HepG2 (cell line): ENCODE measurements at regions not wholly inside any gene's neighbourhood (a gene's known extent, or its start where the extent isn't known, plus 50 kb on each side); places are given as distances from the start of the nearest gene placed in this dataset.

Source experiments
- ATAC-seq: fragments of 200-7000 bp; cut with Tn5 transposase; 3 replicates; pipeline ENCODE4 v1.9.1; 2020; ENCODE audit warnings: mild to moderate bottlenecking, moderate library complexity
- BruUV-seq: library from RNA; stranded (reverse); fragments of 400-500 nt; replicated peaks from 2 replicates; lab custom pipeline; 2021; lab: Mats Ljungman, UMichigan
- CTCF ChIA-PET: fragments of 300-600 bp; formaldehyde crosslinking; extraction: SDS; loops from one replicate; lab custom pipeline; 2021; ENCODE audit warnings: low total read pairs, inconsistent platforms, low intra/inter-chr PET ratio; lab: Yijun Ruan, JAX
- POLR2A ChIA-PET: fragments of 350-600 bp; sonication (Branson Sonifier 250); formaldehyde crosslinking; loops from one replicate; lab custom pipeline; 2020; ENCODE audit warnings: antibody characterized with exemption, inconsistent platforms; lab: Yijun Ruan, JAX
- DNase-seq: peaks from one replicate; pipeline ENCODE4 v3.0.0-alpha.2; 2015; ENCODE audit warnings: low spot score
- FAIRE-seq: peaks from 3 replicates; lab custom pipeline; 2011; peaks lifted over from hg19 to GRCh38; lab: Jason Lieb, UNC
- H2AFZ ChIP-seq: one replicate; pipeline ENCODE4 v1.6.1; 2011; ENCODE audit warnings: low read length, inconsistent platforms
- H3K27ac ChIP-seq: fragments of 300-600 bp; 3 replicates; pipeline ENCODE4 v1.8.0; 2011; ENCODE audit warnings: mixed run types, mild to moderate bottlenecking, mixed read lengths, low read length, inconsistent platforms; ENCODE audit not compliant: insufficient read depth; ENCODE audit errors: extremely low read length
- H3K27me3 ChIP-seq, 2 experiments: fragments of 200-600 bp in 1 of 2; 2 replicates in 1 of 2; 3 replicates in 1 of 2; pipeline versions ENCODE4 v1.6.0 to v1.8.0; 2011; ENCODE audit warnings: low read length in 2 of 2, mild to moderate bottlenecking in 2 of 2, moderate library complexity in 2 of 2, inconsistent platforms in 1 of 2; ENCODE audit not compliant: insufficient read depth in 2 of 2, control insufficient read depth in 1 of 2
- H3K36me3 ChIP-seq, 2 experiments: fragments of 200-600 bp in 1 of 2; replicated peaks in 1 of 2; 2 replicates in 1 of 2; 3 replicates in 1 of 2; pipeline versions ENCODE4 v1.5.1 to v1.8.0; 2011; ENCODE audit warnings: low read length in 2 of 2, inconsistent platforms in 1 of 2; ENCODE audit not compliant: insufficient read depth in 2 of 2, control insufficient read depth in 1 of 2
- H3K4me1 ChIP-seq: 2 replicates; pipeline ENCODE4 v1.5.1; 2012; ENCODE audit warnings: low read length, inconsistent platforms; ENCODE audit not compliant: insufficient read depth
- H3K4me2 ChIP-seq: 2 replicates; pipeline ENCODE4 v1.6.0; 2011; ENCODE audit warnings: low read depth, low read length, inconsistent platforms
- H3K4me3 ChIP-seq, 3 experiments: fragments of 200-600 bp in 1 of 3; sonication (generic), shearing (Covaris generic) in 1 of 3; replicated peaks in 1 of 3; 2 replicates each; pipeline ENCODE4 v1.5.1; 2011 to 2016; ENCODE audit warnings: low read length in 3 of 3, inconsistent platforms in 2 of 3, low read depth in 2 of 3, mild to moderate bottlenecking in 2 of 3, control low read depth in 1 of 3, mixed read lengths in 1 of 3; ENCODE audit not compliant: insufficient read depth in 1 of 3
- H3K79me2 ChIP-seq: one replicate; pipeline ENCODE4 v1.6.1; 2011; ENCODE audit warnings: low read length, inconsistent platforms; ENCODE audit not compliant: insufficient read depth
- H3K9ac ChIP-seq: 2 replicates; pipeline ENCODE4 v1.6.0; 2011; ENCODE audit warnings: mild to moderate bottlenecking, low read depth, low read length, inconsistent platforms; ENCODE audit not compliant: insufficient read depth
- H3K9me3 ChIP-seq: 2 replicates; pipeline ENCODE4 v1.5.1; 2012; ENCODE audit warnings: mild to moderate bottlenecking, low read length
- H4K20me1 ChIP-seq: 2 replicates; pipeline ENCODE4 v1.6.0; 2011; ENCODE audit warnings: inconsistent platforms, mild to moderate bottlenecking, low read length, moderate library complexity; ENCODE audit not compliant: insufficient read depth
- CREB1 ChIP-seq, 2 experiments: fragments of 450-650 bp in 1 of 2; IDR thresholded peaks; 2 replicates each; pipeline ENCODE4 v1.6.1; 2016 to 2017; ENCODE audit warnings: control low read depth in 1 of 2, mild to moderate bottlenecking in 1 of 2, missing compliant biosample characterization in 1 of 2, missing genetic modification characterization in 1 of 2
- HDAC2 ChIP-seq: sonication (generic); formaldehyde crosslinking; IDR thresholded peaks from 2 replicates; pipeline ENCODE4 v1.4.0; 2020; ENCODE audit warnings: missing genetic modification reagents
- MAFF ChIP-seq: IDR thresholded peaks from 2 replicates; pipeline ENCODE4 v1.6.1; 2011; ENCODE audit warnings: low read depth, low read length, improper control_type of control experiment
- MAFK ChIP-seq, 2 experiments: IDR thresholded peaks in 1 of 2; conservative IDR thresholded peaks in 1 of 2; 2 replicates each; pipeline ENCODE4 v1.6.1; 2011; ENCODE audit warnings: improper control_type of control experiment in 2 of 2, low read length in 2 of 2
- MIER3 ChIP-seq: IDR thresholded peaks from 2 replicates; pipeline ENCODE4 v1.6.1; 2016; ENCODE audit warnings: missing compliant biosample characterization, borderline replicate concordance
- ZNF768 ChIP-seq: sonication (generic); formaldehyde crosslinking; IDR thresholded peaks from 2 replicates; pipeline ENCODE4 v1.4.0; 2020; ENCODE audit warnings: missing genetic modification reagents
- WGBS: methylation state at CpG from one replicate; pipeline ENCODE4 v1.1.6; 2017; ENCODE audit warnings: low lambda C conversion rate; 5-methylcytosine and 5-hydroxymethylcytosine counted together
- in situ Hi-C: cut with HindIII; loops from 2 replicates; pipeline ENCODE4 v1.10.0; 2017; ENCODE audit warnings: low pct_unique_long_range_greater_than_20kb; ENCODE audit not compliant: extremely low pct_ligation_motif_present
- intact Hi-C: fragments of 100-400 bp; cut with micrococcal nuclease; formaldehyde crosslinking; loops from one replicate; pipeline ENCODE4 v1.10.0; 2022; ENCODE audit not compliant: unreplicated experiment

GRCh38 chr3:17979252-17979651 is 236.8 kb upstream of the TBC1D5 start:
- no peak for TF ChIP-seq HDAC2
- no peak for TF ChIP-seq MIER3 (CRISPR knock-in tag)
- peak; percentile 70 for TF ChIP-seq ZNF768
- ATAC-seq (no peak), FAIRE-seq (no peak), DNase-seq (no peak)
- no peak overlapping the region for H3K4me3 ChIP-seq
- no peaks in the 10 kb centered on the region for H3K79me2 ChIP-seq
- no peak overlapping the region for H3K27ac ChIP-seq
- H3K9me3 ChIP-seq: no peaks in the 10 kb centered on the region
- POLR2A ChIA-PET: no interaction called here
- 0% methylated on average over 2 of the region's 2 CpGs for WGBS
- H3K27me3 ChIP-seq: peaks cover 0 to 9% of the 10 kb centered on the region in 2 experiments; a peak in 1 of 5 replicates
- H4K20me1 ChIP-seq: no peaks in the 10 kb centered on the region
- no peak overlapping the region for H3K9ac ChIP-seq
- in situ Hi-C loops: no loop called here
- H3K4me2 ChIP-seq: no peak overlapping the region
- intact Hi-C loops: no loop called here
- no peaks in the 10 kb centered on the region for H3K36me3 ChIP-seq
- CTCF ChIA-PET: no interaction called here
- no peaks in the 10 kb centered on the region for H3K4me1 ChIP-seq
- no TSS peak for BruUV-seq
- no peak overlapping the region for H2AFZ ChIP-seq

GRCh38 chr3:17974206-17974841 is 231.9 kb upstream of the TBC1D5 start:
- in situ Hi-C loops: no loop called here
- intact Hi-C loops: no loop called here
- H3K36me3 ChIP-seq: no peaks in the 10 kb centered on the region
- H3K4me2 ChIP-seq: no peak overlapping the region
- 0% methylated on average over 1 of the region's 1 CpG for WGBS
- no peak overlapping the region for H2AFZ ChIP-seq
- no peak overlapping the region for H3K4me3 ChIP-seq
- H3K9ac ChIP-seq: no peak overlapping the region
- TF ChIP-seq CREB1 (IDR thresholded peaks at IDR 0.05): no peak
- TF ChIP-seq CREB1 (CRISPR knock-in tag; IDR thresholded peaks at IDR 0.05): no peak
- TF ChIP-seq MAFF: peak; percentile 93
- peak; percentile 89 to 95 for TF ChIP-seq MAFK (conservative IDR thresholded peaks at IDR 0.05 in 1 of 2, IDR thresholded peaks at IDR 0.05 in 1 of 2; ENCODE audit: low read length in 2 of 2)
- no TSS peak for BruUV-seq
- H3K4me1 ChIP-seq: 0 out of 2 replicates have a peak, but pooled peaks cover 6% of the 10 kb centered on the region
- ATAC-seq (no peak), DNase-seq (no peak), FAIRE-seq (no peak)
- no peaks in the 10 kb centered on the region for H3K9me3 ChIP-seq
- no peaks in the 10 kb centered on the region for H4K20me1 ChIP-seq
- H3K27ac ChIP-seq: no peak overlapping the region
- H3K79me2 ChIP-seq: no peaks in the 10 kb centered on the region
- ChIA-PET CTCF (no interaction called here), POLR2A (no interaction called here)
- no peaks in the 10 kb centered on the region for H3K27me3 ChIP-seq
